Cardiac fibroblast (primary cell): ENCODE measurements at regions not wholly inside any gene's neighbourhood (a gene's known extent, or its start where the extent isn't known, plus 50 kb on each side); places are given as distances from the start of the nearest gene placed in this dataset.
"Not testable (repeated sequence)": the region's sequence is repeated elsewhere in the genome, so short reads cannot be mapped to it uniquely, and the experiment has no call there.

Source experiments
- DNase-seq, 2 donors: peaks; one replicate each; pipeline versions ENCODE4 v3.0.0 to v3.0.0-alpha.2; 2010; ENCODE audit warnings: low read depth in 2 of 2
- H3K4me3 ChIP-seq, 2 donors: replicated peaks in 1 of 2; 1 replicate in 1 of 2; 2 replicates in 1 of 2; pipeline ENCODE4 v1.5.1; 2011; ENCODE audit warnings: low read depth in 2 of 2, low read length in 2 of 2, mild to moderate bottlenecking in 2 of 2, moderate library complexity in 1 of 2
- CTCF ChIP-seq: IDR thresholded peaks from one replicate; pipeline ENCODE4 v1.5.1; 2011; ENCODE audit warnings: low read depth, mild to moderate bottlenecking, low read length, inconsistent platforms

- no peak for TF ChIP-seq CTCF
- H3K4me3 ChIP-seq = no peak overlapping the region
- no peak for DNase-seq
Measured at GRCh38 chr2:177002983-177003382, 209.6 kb upstream of the HNRNPA3 start.

- H3K4me3 ChIP-seq, DNase-seq: not testable (repeated sequence)
Measured at GRCh38 chr2:177007726-177008125, 204.9 kb upstream of the HNRNPA3 start.

DNA sequence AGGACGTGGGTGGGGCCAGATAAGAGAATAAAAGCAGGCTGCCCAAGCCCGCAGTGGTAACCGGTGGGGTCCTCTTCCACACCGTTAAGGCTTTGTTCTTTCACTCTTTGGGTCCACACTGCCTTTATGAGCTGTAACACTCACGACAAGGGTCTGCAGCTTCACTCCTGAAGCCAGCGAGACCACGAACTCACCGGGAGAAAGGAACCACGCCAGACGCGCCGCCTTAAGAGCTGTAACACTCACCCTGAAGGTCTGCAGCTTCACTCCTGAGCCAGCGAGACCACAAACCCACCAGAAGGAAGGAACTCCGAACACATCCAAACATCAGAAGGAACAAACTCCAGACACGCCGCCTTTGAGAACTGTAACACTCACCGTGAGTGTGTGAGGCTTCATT lies 203.9 kb upstream of the HNRNPA3 start:
- not testable (repeated sequence) for H3K4me3 ChIP-seq, DNase-seq

DNA sequence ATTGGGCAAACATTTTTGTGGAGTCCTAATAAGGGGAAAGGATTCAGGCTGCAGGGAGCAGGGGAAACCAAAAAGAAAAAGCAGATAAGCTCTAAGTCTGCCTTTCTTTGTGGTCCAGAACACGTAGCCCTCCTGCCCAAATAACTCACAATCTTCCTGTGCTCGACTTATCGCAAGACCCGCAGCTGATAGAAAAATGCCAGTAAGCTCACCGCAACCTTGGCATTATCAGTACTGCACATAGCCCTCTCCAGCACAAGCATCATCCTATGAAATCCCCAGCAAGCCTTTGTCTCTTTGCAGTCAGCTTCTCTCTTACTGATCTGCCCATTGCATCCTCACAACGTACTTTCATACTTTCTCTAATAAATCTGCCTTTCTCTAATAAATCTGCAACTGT lies 202.4 kb upstream of the HNRNPA3 start:
- DNase-seq = no peak
- H3K4me3 ChIP-seq = no peak overlapping the region
- no peak for TF ChIP-seq CTCF

DNA sequence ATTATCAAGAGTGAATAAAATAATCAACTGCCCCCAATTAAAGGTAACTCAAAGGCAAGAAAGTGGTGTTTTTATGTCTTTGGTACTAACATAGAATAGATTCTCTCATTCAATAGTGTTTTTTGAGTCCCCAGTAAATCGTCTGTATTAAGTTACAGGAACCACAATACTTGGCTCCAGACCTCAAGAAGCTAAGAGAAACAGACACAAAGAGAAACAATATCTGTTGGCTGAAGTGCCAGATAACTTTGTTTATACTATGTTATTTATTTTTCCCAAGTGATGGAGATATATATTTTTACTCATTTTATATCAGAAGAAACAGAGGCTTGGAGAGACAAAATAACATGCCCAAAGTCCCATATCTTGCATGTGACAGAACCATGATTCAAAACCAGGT lies 201.7 kb upstream of the HNRNPA3 start:
- no peak overlapping the region for H3K4me3 ChIP-seq
- no peak for DNase-seq
- no peak for TF ChIP-seq CTCF

- no peak overlapping the region for H3K4me3 ChIP-seq
- no peak for DNase-seq
- no peak for TF ChIP-seq CTCF
Measured at GRCh38 chr2:177014946-177015345, 197.6 kb upstream of the HNRNPA3 start.

DNA sequence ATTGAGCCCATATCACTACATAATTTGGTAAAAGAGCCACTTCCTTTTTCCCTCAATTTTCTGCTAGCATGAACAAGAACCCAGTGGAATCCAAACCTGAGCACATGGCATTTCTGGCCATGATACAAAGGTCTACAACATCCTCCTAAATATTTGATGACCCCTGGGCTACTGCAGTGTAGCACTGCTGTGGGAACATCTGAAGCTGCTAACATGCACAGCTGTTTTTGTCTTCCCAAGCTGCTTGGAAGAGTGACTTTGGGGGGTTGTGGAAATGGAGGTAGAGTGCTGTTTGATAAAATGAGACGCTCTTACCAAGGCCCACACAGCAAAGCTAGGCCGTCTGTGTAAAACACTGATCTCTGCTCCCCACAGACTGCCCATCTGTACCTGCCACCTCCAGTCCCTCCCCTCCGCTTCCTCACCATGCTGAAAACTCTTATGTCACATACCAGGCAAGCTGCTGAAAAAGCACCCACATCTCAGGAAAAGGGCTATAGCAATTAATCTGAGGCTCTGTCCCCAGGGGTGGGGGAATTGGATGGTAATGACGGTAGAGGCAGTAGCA lies 197.2 kb upstream of the HNRNPA3 start:
- TF ChIP-seq CTCF = no peak
- H3K4me3 ChIP-seq = no peak overlapping the region
- DNase-seq = no peak

DNA sequence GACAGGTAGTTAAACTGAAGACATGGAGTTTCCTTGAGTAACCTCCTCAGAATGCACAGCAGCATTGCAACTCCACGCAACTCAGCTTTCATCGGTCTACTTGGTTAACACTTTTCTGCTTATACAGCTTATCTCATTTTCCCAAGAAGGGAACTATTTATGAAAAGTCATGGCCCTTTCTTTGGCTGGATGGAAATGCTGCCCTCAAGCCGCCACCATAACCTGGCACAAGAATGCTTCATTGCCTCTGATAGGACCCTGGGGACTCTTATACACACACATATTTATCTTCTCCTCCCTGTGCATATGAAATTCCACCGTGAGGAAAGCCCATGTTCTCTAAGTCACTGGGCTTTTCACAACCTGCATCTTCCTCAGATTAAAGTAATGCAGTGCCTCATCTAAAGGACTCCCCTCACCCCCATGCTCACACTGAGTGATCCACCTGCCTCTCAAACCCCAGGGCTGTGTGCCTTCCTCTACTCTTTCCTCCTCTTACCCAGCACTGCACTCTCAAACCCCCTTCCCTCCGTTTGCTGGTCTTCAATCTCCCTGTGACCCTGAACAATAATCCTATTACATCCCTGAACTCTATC lies 192.0 kb upstream of the HNRNPA3 start:
- no peak for TF ChIP-seq CTCF
- H3K4me3 ChIP-seq = no peak overlapping the region
- DNase-seq = no peak
